HFFc6 (cell line): ENCODE measurements at regions not wholly inside any gene's neighbourhood (a gene's known extent, or its start where the extent isn't known, plus 50 kb on each side); places are given as distances from the start of the nearest gene placed in this dataset.

Experiments
- DNase-seq: peaks from one replicate; pipeline ENCODE4 v3.0.0-alpha.2; 2018
- H3K27ac Mint-ChIP-seq: 2 replicates; pipeline ENCODE4 v1.8.0; 2020; ENCODE audit warnings: mild to moderate bottlenecking, mixed read lengths
- H3K27me3 Mint-ChIP-seq: 2 replicates; pipeline ENCODE4 v1.8.0; 2021; ENCODE audit warnings: mild to moderate bottlenecking, moderate library complexity, mixed read lengths; ENCODE audit not compliant: insufficient read depth
- H3K36me3 Mint-ChIP-seq: 2 replicates; pipeline ENCODE4 v1.8.0; 2021; ENCODE audit warnings: low read depth, mixed read lengths
- H3K4me1 Mint-ChIP-seq: 2 replicates; pipeline ENCODE4 v1.8.0; 2020; ENCODE audit warnings: low read depth, mixed read lengths
- H3K4me3 Mint-ChIP-seq: 2 replicates; pipeline ENCODE4 v1.8.0; 2020; ENCODE audit warnings: mild to moderate bottlenecking, moderate library complexity, mixed read lengths
- H3K9me3 Mint-ChIP-seq: 2 replicates; pipeline ENCODE4 v1.8.0; 2020; ENCODE audit warnings: mild to moderate bottlenecking, mixed read lengths
- TF ChIP-seq, protein P1 (sequence below): fragments of 200-600 bp; sonication (generic); IDR thresholded peaks from 2 replicates; pipeline ENCODE4 v1.5.0; 2021; ENCODE audit warnings: antibody characterized with exemption, mild to moderate bottlenecking

DNA sequence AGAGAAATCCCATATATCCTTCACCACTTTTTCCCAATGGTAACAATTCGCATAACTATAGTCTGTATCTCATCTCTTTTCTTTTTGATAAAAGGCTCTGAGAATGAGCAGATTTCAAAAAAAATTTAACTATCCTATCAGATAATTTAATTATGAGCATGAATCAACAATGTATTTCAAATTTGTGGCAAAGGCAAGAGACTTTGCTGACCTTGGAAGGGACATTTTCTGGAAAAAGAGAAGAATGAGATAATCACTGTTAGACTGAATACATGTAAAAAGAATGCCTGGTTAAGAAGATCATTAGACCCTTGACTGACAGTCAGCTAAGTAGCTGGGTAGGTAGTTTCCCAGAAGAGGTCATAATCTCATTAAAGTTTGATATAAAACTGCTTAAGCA is 428.4 kb upstream of the XYLT1 start:
- Mint-ChIP-seq H3K27me3 (no peaks in the 10 kb centered on the region), H3K36me3 (no peaks in the 10 kb centered on the region), H3K4me3 (no peak overlapping the region), H3K27ac (no peak overlapping the region), H3K9me3 (peaks cover 6% of the 10 kb centered on the region), H3K4me1 (no peaks in the 10 kb centered on the region)
- TF ChIP-seq, protein P1, sequence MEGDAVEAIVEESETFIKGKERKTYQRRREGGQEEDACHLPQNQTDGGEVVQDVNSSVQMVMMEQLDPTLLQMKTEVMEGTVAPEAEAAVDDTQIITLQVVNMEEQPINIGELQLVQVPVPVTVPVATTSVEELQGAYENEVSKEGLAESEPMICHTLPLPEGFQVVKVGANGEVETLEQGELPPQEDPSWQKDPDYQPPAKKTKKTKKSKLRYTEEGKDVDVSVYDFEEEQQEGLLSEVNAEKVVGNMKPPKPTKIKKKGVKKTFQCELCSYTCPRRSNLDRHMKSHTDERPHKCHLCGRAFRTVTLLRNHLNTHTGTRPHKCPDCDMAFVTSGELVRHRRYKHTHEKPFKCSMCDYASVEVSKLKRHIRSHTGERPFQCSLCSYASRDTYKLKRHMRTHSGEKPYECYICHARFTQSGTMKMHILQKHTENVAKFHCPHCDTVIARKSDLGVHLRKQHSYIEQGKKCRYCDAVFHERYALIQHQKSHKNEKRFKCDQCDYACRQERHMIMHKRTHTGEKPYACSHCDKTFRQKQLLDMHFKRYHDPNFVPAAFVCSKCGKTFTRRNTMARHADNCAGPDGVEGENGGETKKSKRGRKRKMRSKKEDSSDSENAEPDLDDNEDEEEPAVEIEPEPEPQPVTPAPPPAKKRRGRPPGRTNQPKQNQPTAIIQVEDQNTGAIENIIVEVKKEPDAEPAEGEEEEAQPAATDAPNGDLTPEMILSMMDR, result no peak
- no peak for DNase-seq

DNA sequence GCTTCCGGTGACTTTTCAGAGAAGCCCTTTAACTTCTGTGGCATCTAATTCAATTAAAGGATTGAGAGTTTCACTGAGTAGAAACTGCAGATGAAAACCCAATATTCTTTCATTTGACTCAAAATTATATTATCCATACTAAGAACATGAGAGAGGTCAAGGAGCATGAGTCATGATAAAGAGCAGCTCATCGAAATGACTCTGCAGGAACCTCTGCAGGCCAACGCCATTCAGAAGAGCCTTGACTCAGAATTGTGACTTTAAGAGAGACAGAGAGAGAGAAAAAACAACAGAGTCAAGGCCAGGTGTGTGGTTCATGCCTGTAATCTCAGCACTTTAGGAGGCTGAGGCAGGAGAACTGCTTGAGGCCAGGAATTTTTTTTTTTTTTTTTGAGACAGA is 417.2 kb upstream of the XYLT1 start:
- peaks cover 5% of the 10 kb centered on the region; the same call in 1 of the 2 replicates for H3K4me1 Mint-ChIP-seq
- H3K4me3 Mint-ChIP-seq, result no peak overlapping the region
- TF ChIP-seq, protein P1, result no peak
- DNase-seq, result no peak
- H3K27ac Mint-ChIP-seq, result no peak overlapping the region
- H3K9me3 Mint-ChIP-seq, result peaks cover 5% of the 10 kb centered on the region; the same call in 1 of the 2 replicates
- H3K36me3 Mint-ChIP-seq, result no peaks in the 10 kb centered on the region
- no peaks in the 10 kb centered on the region for H3K27me3 Mint-ChIP-seq

DNA sequence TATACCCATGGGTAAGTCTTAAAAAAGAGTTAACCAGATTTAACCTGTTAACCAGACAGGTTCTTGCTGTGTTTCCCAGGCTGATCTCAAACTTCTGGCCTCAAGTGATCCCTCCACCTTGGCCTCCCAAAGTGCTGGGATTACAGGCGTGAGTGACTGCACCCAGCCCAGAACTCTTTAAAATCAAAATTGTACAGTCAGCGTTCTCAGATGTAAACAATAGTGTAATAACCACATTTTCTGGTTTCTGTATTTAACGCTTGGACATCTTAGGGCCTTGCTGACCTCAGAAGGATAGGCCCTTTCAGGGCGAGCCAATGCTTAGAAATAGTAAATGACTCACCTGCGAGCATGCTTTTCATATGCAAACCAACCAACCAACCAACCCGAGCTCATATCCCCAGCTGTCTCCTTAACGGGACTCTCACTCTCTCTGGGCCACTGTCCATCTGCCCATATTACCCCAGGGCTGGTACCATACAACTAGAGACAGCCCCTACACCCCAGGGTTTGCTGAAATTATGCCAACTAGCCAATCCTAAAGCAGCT is 415.0 kb upstream of the XYLT1 start:
- peaks cover 5% of the 10 kb centered on the region; the same call in 1 of the 2 replicates for H3K4me1 Mint-ChIP-seq
- no peaks in the 10 kb centered on the region for H3K36me3 Mint-ChIP-seq
- no peak overlapping the region for H3K27ac Mint-ChIP-seq
- TF ChIP-seq, protein P1, result no peak
- H3K27me3 Mint-ChIP-seq, result peaks cover 6% of the 10 kb centered on the region
- no peak for DNase-seq
- H3K9me3 Mint-ChIP-seq, result peaks cover 14% of the 10 kb centered on the region; the same call in 1 of the 2 replicates
- no peak overlapping the region for H3K4me3 Mint-ChIP-seq

DNA sequence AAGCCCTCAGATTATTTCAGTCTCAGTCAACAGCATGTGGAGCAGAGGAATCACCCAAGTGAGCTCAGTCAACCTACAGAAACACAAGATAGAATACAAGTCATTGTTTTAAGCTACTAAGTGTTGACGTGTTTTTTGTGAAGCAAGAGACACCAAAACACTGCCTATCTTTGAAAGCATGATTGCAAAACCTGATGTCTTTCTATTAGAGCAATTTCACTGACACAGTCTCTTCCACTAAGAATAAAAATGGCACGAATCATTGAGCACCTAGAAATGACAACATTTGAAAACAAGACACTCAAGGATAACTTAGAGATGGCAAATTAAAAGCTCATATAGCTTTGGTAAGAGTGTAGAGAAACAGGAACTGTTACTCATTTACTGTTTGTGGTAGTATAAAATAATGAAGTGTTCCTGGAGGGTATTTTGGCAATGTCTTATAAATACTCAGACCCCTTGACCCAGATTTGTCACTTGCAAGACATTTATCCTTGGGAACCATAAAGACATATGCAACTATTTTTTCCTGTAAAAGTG is 407.1 kb upstream of the XYLT1 start:
- H3K27ac Mint-ChIP-seq, result no peak overlapping the region
- no peak for DNase-seq
- TF ChIP-seq, protein P1, result no peak
- peaks cover 11% of the 10 kb centered on the region; the same call in 1 of the 2 replicates for H3K9me3 Mint-ChIP-seq
- no peaks in the 10 kb centered on the region for H3K36me3 Mint-ChIP-seq
- H3K4me3 Mint-ChIP-seq, result no peak overlapping the region
- H3K4me1 Mint-ChIP-seq, result no peaks in the 10 kb centered on the region
- H3K27me3 Mint-ChIP-seq, result peaks cover 6% of the 10 kb centered on the region

DNA sequence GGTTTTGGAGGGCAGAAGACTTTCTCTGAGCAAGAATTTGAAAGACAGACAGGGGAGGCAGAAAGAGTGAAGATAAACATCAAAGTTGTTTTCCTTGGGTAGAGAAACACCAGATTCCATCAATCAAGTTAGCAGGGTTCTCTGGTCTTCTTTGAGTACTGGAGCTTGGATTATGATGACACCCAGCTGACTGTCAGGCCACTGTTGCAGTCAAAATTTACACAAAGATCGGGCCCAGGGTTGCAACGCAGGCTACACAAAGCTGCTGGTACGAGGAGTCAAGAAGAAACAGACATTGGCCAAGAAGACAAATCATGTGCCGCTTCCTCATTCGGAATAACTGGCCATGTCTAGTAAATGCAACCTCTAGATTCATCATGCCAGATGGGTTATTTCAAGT is 396.2 kb upstream of the XYLT1 start:
- Mint-ChIP-seq H3K27ac (no peak overlapping the region), H3K9me3 (no peaks in the 10 kb centered on the region), H3K36me3 (no peaks in the 10 kb centered on the region), H3K4me1 (no peaks in the 10 kb centered on the region), H3K4me3 (no peak overlapping the region), H3K27me3 (peaks cover 3% of the 10 kb centered on the region)
- TF ChIP-seq, protein P1, result no peak
- DNase-seq, result no peak
